SKM-1 (cell line): ENCODE measurements at regions not wholly inside any gene's neighbourhood (a gene's known extent, or its start where the extent isn't known, plus 50 kb on each side); places are given as distances from the start of the nearest gene placed in this dataset.

Experiments
- DNase-seq: peaks from one replicate; lab custom pipeline; 2025; ENCODE audit not compliant: unreplicated experiment; lab: John Stamatoyannopoulos, UW

- no peak for DNase-seq
These were observed 437.3 kb upstream of the SEMA3A start for GRCh38 chr7:84631913-84632312.

- DNase-seq, result no peak
These were observed 435.2 kb upstream of the SEMA3A start for GRCh38 chr7:84629640-84630318.

GRCh38 chr7:84629216-84629615 is 434.6 kb upstream of the SEMA3A start:
- no peak for DNase-seq

GRCh38 chr7:84627250-84627649 is 432.7 kb upstream of the SEMA3A start:
- no peak for DNase-seq

GRCh38 chr7:84624927-84625326 is 430.3 kb upstream of the SEMA3A start:
- DNase-seq, result no peak

- no peak for DNase-seq
These were observed 429.9 kb upstream of the SEMA3A start for GRCh38 chr7:84624527-84624926.

GRCh38 chr7:84617265-84618030 is 422.9 kb upstream of the SEMA3A start:
- DNase-seq, result no peak

GRCh38 chr7:84614821-84615501 is 420.4 kb upstream of the SEMA3A start:
- no peak for DNase-seq

- DNase-seq, result no peak
These were observed 418.5 kb upstream of the SEMA3A start for GRCh38 chr7:84612981-84613681.

GRCh38 chr7:84611391-84611790 is 416.8 kb upstream of the SEMA3A start:
- no peak for DNase-seq

GRCh38 chr7:84610390-84610789 is 415.8 kb upstream of the SEMA3A start:
- DNase-seq, result no peak

GRCh38 chr7:84605301-84605700 is 410.7 kb upstream of the SEMA3A start:
- DNase-seq, result no peak

- no peak for DNase-seq
These were observed 409.0 kb upstream of the SEMA3A start for GRCh38 chr7:84603545-84603944.

GRCh38 chr7:84595026-84595425 is 400.4 kb upstream of the SEMA3A start:
- no peak for DNase-seq

- DNase-seq, result no peak
These were observed 397.3 kb upstream of the SEMA3A start for GRCh38 chr7:84591897-84592296.

- DNase-seq, result no peak
These were observed 394.4 kb upstream of the SEMA3A start for GRCh38 chr7:84589012-84589411.

- DNase-seq, result no peak
These were observed 388.7 kb upstream of the SEMA3A start for GRCh38 chr7:84583331-84583730.

GRCh38 chr7:84582747-84583146 is 388.2 kb upstream of the SEMA3A start:
- no peak for DNase-seq

GRCh38 chr7:84578825-84579224 is 384.2 kb upstream of the SEMA3A start:
- DNase-seq, result no peak

GRCh38 chr7:84568781-84569180 is 374.2 kb upstream of the SEMA3A start:
- no peak for DNase-seq

- no peak for DNase-seq
These were observed 370.9 kb upstream of the SEMA3A start for GRCh38 chr7:84565345-84566074.
